ENCODE measurements at regions not wholly inside any gene's neighbourhood (a gene's known extent, or its start where the extent isn't known, plus 50 kb on each side); places are given as distances from the start of the nearest gene placed in this dataset.
"Not testable (repeated sequence)": the region's sequence is repeated elsewhere in the genome, so short reads cannot be mapped to it uniquely, and the experiment has no call there.

GRCh38 chr1:238419209-238419608, 528.5 kb upstream of the ZP4 start:
- no peak for DNase-seq

DNA sequence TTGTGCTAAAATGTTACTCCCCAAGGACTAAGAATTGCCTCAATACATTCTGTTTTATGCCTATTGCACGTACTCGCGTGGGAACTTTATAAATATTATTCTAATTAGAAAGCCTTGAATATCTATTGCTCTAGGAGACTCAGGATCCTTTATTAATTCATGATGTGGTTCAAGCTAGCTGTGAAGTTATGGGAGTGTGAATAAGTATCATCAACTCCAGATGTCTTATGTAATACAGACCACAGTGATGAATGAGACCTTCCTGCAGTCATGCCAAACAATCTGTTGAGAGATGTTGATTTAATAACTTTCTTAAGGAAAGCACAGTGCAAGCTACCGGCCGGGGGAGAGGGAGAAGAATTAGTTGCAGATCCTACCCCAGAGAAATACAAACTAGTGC, 519.2 kb upstream of the ZP4 start:
- DNase-seq, result no peak

GRCh38 chr1:238409191-238409850, 518.6 kb upstream of the ZP4 start:
- no peak for DNase-seq

DNA sequence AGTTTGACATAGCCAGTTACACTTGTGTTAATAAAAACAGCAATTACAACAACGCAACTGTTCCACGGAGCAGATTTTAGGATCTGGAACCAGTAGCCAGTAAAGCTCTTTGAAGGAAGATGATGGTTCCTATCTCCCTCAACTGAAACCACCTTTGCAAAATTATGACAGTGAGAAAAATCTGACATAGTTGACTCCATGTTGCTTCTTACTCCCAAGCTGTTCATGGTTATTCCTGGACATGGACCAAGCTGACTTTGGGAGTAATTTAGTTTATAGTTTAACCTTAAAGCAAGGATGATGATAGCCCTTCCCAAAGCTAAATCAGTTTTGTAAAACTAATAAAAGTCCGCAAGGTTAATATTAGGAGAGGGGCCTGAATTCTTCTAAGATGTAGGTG, 518.0 kb upstream of the ZP4 start:
- no peak for DNase-seq

GRCh38 chr1:238406098-238406860, 515.6 kb upstream of the ZP4 start:
- no peak for DNase-seq

DNA sequence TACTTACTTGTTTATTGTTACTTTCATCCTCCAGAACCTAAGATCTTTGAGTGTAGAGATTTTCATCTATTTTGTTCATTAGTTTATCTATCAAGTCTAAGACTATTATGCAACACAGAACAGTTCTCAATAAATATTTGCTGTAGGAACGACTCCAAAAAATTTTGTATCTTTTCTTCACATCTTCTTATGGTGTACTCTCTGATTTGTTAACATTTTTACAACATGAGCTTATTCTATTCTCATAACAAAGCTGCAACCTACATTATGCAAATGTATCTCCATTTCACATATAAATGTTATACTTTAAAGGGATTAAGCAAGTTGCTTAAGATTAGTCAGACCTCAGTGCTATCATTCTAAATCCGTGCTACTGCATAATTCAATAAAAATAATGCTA, 514.2 kb upstream of the ZP4 start:
- no peak for DNase-seq

DNA sequence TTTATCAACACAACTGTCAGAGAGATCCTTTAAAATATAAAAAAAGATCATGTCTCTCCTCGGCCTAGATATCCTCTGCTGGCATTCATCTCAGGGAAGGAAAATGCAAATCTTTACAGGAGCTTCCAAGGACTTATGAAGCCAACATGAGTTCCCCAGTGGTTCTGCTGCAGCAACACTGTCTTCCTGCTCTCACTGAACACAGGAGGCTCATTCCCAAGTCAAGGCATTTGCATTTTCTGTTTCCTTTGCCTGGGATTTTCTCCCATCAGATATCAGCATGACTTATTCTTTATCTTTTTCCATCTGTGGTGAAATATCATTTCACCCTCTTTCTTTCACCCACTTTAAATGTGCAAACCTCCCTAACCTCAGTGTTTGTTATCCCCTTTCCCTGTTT, 513.8 kb upstream of the ZP4 start:
- no peak for DNase-seq

DNA sequence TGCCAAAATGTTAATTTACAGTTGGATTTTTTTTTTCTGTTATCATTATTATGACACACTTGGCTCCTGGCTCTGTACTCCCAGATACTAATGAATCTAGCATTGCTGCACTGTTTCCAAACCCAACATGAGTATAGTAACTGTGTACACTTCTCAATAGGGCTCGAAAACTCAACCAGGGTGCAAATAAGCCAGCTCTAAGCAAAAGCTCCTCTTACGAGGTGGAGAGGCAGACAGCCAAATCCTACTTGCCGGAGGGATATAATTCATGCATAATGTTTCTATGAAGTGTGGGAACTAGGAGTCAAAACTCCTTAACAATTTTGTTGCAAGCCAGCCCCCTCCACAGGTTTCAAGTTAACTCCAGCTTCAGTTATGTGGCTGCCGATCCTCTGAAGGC, 510.4 kb upstream of the ZP4 start:
- DNase-seq, result no peak

DNA sequence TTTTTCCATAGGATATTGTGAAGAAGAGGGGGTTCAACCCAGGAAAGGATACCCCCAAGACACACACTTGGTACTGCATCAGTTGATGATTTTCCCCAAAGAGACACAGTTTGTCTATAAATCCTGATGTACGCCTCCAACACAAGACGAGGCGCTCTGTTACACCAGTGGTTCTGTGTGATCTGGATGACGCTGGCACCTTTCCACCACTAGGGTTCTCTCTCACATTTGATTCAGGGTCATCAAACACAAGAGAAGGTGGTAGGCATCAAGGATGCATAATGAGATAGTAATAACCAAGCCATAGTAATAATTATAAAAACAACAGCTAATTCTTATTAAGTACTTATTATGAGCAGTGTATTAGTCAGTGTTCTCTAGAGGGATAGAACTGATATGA, 508.8 kb upstream of the ZP4 start:
- no peak for DNase-seq

- no peak for DNase-seq
Measured at GRCh38 chr1:238396140-238396539, 505.4 kb upstream of the ZP4 start.

DNA sequence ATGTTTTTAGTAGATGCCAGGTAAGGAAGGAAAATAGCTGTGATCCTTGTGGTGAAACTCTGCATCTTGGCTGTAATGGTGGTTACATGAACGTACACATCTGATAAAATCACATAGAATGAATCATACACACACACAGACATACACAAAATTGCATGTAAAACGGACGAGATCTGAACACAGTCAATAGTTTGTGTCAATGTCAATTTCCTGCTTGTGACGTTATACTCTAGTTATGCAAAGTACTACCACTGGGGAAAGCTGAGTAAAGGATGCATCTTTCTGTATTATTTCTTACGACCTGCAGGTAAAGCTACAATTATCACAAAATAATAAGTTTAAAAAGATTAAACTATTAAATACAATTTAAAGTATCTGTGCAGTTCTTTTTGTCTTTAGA, 493.7 kb upstream of the ZP4 start:
- DNase-seq, result no peak

DNA sequence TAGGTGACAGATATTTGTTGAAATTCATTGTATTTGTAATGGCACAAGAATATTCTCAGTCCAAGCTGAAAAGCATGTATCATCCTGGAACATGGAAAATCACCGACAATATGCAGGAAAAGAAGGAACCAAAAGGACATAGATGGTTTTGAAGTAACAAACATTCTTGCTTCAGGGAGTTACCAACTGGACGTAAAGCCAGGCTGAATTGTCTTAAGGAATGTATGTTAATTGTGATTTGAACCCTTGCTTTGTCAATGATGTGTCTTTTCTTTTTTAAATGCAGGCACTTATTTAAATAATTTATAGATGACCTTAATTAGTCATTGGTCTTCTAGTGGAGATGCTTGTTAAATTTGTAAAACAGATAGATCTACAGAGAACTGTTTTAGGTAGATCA, 489.4 kb upstream of the ZP4 start:
- DNase-seq, result no peak

- not testable (repeated sequence) for DNase-seq
Measured at GRCh38 chr1:238379446-238379845, 488.7 kb upstream of the ZP4 start.

- DNase-seq, result no peak
Measured at GRCh38 chr1:238377280-238377919, 486.7 kb upstream of the ZP4 start.

DNA sequence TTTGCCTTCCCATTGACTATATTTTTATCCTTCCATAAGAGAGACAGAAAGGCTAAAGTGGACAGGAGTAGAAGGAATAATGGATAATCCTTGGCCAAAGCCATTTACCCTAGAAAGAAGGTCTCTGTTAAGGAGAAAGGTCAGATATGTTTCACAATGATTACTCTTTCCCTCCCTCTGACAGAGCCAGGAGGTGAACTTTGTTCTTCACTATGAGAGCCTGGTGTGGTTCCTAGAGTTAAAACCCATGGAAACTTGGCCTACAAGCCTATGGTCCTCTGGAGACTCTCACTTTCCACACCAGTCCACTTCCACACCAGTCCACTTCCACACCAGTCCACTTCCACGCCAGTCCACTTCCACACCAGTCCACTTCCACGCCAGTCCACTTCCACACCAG, 479.9 kb upstream of the ZP4 start:
- no peak for DNase-seq

DNA sequence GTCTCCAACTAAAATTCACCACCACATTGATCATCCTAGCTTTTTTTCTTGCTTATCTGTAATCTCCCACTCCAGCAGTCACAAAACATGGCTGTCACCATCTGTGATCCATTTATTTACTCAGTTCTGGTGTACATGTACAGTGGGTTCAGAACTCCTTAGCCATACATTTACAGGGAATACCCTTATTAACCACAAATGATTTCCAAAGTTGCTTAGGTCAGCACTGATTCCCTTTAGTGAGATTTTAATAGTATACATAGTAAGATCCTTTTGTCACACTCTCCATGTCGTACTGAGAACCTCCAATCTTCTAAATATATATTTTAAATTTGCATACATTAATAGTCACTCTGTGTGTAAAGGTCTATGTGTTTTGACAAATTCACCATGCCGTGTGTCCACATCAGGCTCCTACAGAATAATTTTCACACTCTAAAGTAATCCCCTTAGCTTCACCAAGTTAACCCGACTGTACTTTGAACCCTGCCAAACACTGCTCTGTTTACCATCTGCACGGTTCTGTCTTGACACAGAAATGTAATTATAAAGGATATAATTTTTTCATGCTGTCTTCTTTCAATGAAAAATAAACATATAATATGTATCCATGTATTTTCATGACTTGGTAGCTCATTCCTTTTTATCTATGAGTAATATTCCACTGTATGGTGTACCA, 473.6 kb upstream of the ZP4 start:
- DNase-seq, result no peak

- DNase-seq, result no peak
Measured at GRCh38 chr1:238360474-238360873, 469.8 kb upstream of the ZP4 start.

- no peak for DNase-seq
Measured at GRCh38 chr1:238350471-238350870, 459.7 kb upstream of the ZP4 start.

DNA sequence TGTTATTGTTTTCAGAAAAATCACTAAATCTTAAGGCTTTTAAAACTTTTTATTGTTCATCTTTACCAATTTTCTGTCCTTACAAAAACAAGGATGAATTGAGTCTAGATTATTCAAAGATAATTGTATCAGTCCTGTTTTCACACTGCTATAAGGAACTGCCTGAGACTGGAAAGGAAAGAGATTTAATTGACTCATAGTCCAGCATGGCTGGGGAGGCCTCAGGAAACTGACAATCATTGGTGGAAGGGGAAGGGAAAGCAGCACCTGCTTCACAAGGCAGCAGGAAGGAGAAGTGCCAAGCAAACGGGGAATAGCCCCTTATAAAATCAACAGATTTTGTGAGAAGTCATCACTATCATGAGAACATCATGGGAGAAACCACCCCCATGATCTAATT, 455.6 kb upstream of the ZP4 start:
- no peak for DNase-seq

DNA sequence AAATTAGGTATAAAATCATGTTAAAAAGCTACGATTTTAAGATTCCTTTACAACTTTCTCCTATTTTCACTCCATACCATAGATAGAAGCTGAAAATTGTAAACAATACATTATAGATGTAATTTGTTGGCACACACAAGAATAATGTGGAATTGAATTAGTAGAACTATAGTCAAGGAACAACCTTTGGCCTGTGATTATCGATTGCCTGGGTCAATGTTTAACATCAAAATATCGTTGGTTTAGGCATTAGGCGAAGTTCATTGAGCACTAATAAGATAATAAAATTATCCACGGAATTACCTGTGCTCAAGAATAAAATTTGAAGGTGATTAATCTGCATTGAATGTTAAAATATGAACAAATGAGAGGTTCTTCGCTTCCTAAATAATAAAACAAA, 455.1 kb upstream of the ZP4 start:
- no peak for DNase-seq

DNA sequence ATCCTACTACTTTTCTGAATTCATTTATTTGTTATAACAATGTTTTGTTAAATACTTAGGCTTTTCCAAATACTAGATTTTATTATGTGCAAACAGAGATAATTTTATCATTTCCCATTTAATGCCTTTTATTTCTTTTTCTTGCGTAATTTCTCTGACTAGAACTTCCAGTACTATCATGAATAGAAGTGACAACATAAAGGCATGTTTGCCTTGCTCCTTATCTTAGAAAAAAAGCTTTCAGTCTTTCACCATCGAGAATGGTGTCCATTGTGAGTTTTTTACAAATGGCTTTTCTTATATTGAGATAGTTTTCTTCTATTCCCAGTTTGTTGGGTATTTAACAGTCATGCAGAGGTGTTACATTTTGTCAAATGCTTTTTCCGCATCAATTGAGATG, 453.1 kb upstream of the ZP4 start:
- DNase-seq, result no peak

DNA sequence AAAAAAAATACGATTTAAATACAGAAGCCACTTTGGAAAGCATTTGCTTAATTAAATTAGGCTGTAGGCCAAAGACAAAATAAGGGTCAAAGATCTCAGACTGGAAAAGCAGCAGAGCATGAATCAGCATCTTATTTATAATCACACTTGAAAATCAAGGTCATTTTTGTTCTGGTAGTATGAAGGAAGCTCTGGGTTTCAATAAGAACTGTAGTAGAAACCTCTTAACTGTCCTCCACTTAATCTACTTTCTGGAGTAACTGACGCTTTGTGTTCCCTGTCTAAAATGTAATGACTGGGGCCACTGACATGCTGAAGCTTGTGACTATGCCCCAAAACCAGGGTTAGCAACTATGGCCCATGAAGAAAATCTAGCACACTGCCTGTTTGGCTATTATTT, 450.7 kb upstream of the ZP4 start:
- DNase-seq, result no peak

DNA sequence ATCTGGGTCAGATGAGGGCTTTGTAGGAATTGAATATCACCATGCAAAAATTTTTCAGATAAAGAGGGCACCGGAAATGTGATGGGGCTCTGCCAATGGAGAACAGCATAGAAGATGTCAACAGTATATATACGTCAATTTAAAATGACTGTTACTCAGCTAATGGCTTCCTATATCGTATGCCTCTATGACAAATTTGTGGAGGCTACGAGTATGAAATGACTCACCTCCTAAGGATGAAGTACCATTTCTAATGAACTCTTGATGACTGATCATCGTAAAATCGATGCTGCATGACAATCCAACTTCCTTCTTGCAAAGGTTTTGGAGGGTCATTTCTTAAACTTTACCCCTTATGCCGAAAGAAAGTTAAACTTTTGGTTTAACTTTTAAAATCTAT, 450.3 kb upstream of the ZP4 start:
- DNase-seq, result no peak

DNA sequence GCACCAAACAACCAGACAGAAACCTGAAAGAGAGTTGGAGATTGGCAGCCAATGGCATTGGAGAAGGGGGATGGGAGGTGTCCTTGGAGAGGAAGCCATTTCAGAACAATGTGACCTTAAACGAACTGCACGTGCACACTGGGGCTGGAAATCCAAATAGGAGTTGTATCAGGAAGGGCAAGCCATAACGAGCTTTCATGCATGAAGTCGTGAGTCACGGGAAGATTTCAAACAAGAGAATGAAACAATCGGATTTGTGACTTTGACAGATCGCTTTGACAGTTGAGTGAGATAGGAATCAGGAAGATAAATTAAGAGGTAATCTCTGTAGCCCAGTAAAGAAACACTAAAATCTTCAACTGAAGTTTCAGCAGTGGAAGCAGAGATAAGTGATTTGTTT, 445.8 kb upstream of the ZP4 start:
- no peak for DNase-seq

Data from CD4-positive, alpha-beta T cell treated with Interleukin-21 for 1 hour (primary cell).